Stimulated activated CD4-positive, alpha-beta T cell treated with anti-CD3 and anti-CD28 coated beads, Interleukin-2, amount 100 ng/mL, for 48 hours (primary cell): ENCODE measurements at regions not wholly inside any gene's neighbourhood (a gene's known extent, or its start where the extent isn't known, plus 50 kb on each side); places are given as distances from the start of the nearest gene placed in this dataset.

Experiments
- DNase-seq, 2 donors: peaks; one replicate each; pipeline ENCODE4 v3.0.0-alpha.2; 2020

- DNase-seq = no peak
These were observed 75.7 kb upstream of the CCDC112 start for GRCh38 chr5:115372146-115372545.

- no peak for DNase-seq
These were observed 73.1 kb upstream of the CCDC112 start for GRCh38 chr5:115369430-115370144.

GRCh38 chr5:115366223-115366622 lies 69.8 kb upstream of the CCDC112 start:
- DNase-seq = no peak

DNA sequence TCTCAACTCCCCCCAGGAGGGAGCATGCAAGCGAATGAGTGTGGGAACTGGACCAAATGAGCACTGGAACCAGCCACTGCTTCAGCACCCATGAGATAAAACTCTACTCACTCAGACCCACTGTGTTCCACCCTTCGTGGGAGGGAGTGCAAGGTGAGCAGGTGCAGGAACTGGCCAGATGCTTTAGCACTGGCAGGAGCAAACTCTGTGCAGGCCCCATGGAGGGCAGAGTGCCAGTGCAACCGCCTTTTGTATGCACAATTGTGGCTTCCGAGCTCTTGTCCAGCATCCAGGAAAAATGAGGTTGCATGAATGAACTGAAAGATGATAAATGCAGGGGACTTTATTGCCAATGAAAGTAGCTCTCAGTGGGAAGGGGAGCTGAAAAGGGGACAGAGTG lies 67.4 kb upstream of the CCDC112 start:
- no peak for DNase-seq

DNA sequence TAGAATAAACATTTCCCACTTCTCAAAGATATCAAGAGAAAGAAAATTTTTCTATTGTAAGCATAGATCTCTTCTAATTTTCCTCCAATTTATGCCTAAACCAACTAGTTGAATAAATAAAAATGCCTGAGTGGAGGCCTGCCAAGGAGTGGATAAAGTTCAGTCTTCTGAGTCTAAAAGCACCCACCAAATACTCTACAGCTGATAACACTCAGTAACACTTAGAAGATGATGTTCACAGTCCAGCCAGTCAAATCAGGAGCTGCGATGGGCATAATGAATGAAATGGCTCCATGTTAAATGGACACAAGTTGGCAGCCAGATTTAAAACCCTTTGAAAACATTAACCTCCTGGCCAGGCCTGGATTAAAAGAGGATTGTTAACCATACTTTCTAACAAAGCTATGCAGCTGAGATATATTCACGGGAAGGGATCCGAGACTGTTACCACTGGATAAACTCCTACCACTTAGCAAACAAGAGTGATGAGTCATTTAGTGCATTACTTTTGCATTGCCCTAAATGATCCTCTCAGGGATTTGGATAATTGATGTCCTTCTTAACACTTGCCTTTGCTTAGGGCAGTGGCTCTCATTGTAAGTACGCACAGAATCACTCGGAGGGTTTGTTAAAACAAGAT lies 63.7 kb upstream of the CCDC112 start:
- no peak for DNase-seq

- no peak for DNase-seq
These were observed 59.4 kb upstream of the CCDC112 start for GRCh38 chr5:115355767-115356381.

GRCh38 chr5:115355095-115355494 lies 58.6 kb upstream of the CCDC112 start:
- DNase-seq = no peak

- no peak for DNase-seq
These were observed 57.8 kb upstream of the CCDC112 start for GRCh38 chr5:115354246-115354645.

- DNase-seq = no peak
These were observed 56.1 kb upstream of the CCDC112 start for GRCh38 chr5:115352571-115352970.

DNA sequence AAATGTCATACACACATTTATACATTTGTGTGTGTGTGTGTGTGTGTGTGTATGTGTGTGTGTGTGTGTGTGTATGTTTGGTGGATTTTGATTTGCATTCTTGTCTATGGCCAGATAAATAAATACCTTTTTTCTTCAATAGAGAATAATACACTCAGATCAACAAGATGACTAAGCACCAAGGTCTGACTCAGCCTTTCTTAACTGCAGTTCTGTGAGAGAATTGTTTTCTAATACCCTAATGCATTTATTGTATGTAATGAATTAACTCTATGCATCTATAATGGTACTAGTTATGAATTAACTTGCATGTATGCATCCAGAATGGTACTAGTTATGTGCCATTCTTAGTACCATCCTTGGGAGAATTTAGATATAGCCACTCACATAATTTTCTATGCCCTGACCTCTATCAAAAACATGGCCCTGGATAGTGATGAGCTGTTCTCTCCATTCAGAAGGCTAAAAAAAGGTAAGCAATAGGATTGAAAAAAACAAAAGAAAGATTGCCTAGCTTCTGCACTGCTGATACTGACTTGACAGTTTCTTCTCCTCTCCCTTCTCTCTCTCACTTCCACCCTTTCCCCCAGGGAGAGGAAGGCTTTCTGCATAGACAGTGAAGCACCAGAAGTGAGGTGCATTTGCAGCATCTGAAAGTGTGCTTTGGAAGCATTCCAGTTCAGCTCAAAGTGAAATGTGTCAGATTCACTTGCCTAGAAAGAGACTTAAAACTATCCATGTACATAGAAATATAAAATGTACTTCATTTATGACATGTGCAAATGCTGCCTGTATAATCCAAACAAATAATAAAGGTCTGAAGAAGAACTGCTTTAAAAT lies 55.1 kb upstream of the CCDC112 start:
- DNase-seq = no peak

GRCh38 chr5:115350894-115351293 lies 54.4 kb upstream of the CCDC112 start:
- DNase-seq = no peak

- no peak for DNase-seq
These were observed 52.8 kb upstream of the CCDC112 start for GRCh38 chr5:115349001-115349817.

- DNase-seq = no peak
These were observed 51.7 kb upstream of the CCDC112 start for GRCh38 chr5:115348175-115348574.
